T-helper 2 cell treated with Interferon-gamma antibody and Interleukin-4, amounts not matched to agents 5 μg/mL and 100 μg/mL, for 36 hours (primary cell): ENCODE measurements at regions not wholly inside any gene's neighbourhood (a gene's known extent, or its start where the extent isn't known, plus 50 kb on each side); places are given as distances from the start of the nearest gene placed in this dataset.
A peak's percentile ranks its signal among the peaks of the same experiment; 100 is the strongest.
"Not testable (repeated sequence)": the region's sequence is repeated elsewhere in the genome, so short reads cannot be mapped to it uniquely, and the experiment has no call there.

Source experiments
- DNase-seq: peaks from one replicate; pipeline ENCODE4 v3.0.0; 2021; ENCODE audit warnings: low spot score
- H3K27ac Mint-ChIP-seq: one replicate; pipeline ENCODE4 v1.8.0; 2021; ENCODE audit warnings: mild to moderate bottlenecking, mixed read lengths
- H3K27me3 Mint-ChIP-seq: one replicate; pipeline ENCODE4 v1.8.0; 2021; ENCODE audit warnings: low read depth, mixed read lengths
- H3K36me3 Mint-ChIP-seq: one replicate; pipeline ENCODE4 v1.8.0; 2021; ENCODE audit warnings: low read depth, mixed read lengths
- H3K4me1 Mint-ChIP-seq: one replicate; pipeline ENCODE4 v1.8.0; 2021; ENCODE audit warnings: low read depth, mixed read lengths
- H3K4me3 Mint-ChIP-seq: one replicate; pipeline ENCODE4 v1.8.0; 2022; ENCODE audit warnings: mild to moderate bottlenecking, moderate library complexity, mixed read lengths
- H3K9me3 Mint-ChIP-seq: one replicate; pipeline ENCODE4 v1.8.0; 2021; ENCODE audit warnings: mixed read lengths

GRCh38 chr9:91512235-91512634 is 88.6 kb upstream of the NFIL3 start:
- H3K27me3 Mint-ChIP-seq, result peaks cover 16% of the 10 kb centered on the region
- H3K27ac Mint-ChIP-seq, H3K36me3 Mint-ChIP-seq, DNase-seq, H3K9me3 Mint-ChIP-seq, H3K4me1 Mint-ChIP-seq, H3K4me3 Mint-ChIP-seq: not testable (repeated sequence)

GRCh38 chr9:91503673-91504081 is 80.0 kb upstream of the NFIL3 start:
- no peak for DNase-seq
- peaks cover 13% of the 10 kb centered on the region for H3K27me3 Mint-ChIP-seq
- H3K36me3 Mint-ChIP-seq, result no peaks in the 10 kb centered on the region

GRCh38 chr9:91502913-91503672 is 79.5 kb upstream of the NFIL3 start:
- peaks cover 12% of the 10 kb centered on the region for H3K27me3 Mint-ChIP-seq

More at GRCh38 chr9:91503673-91504081, 80.0 kb upstream of the NFIL3 start:
- H3K9me3 Mint-ChIP-seq, result no peaks in the 10 kb centered on the region
- no peak overlapping the region for H3K4me3 Mint-ChIP-seq
- H3K4me1 Mint-ChIP-seq, result peaks cover 9% of the 10 kb centered on the region
- H3K27ac Mint-ChIP-seq, result no peak overlapping the region

GRCh38 chr9:91502475-91502874 is 78.8 kb upstream of the NFIL3 start:
- H3K27me3 Mint-ChIP-seq, result peaks cover 8% of the 10 kb centered on the region
- H3K27ac Mint-ChIP-seq, result no peak overlapping the region
- no peaks in the 10 kb centered on the region for H3K36me3 Mint-ChIP-seq
- no peak overlapping the region for H3K4me3 Mint-ChIP-seq
- no peaks in the 10 kb centered on the region for H3K9me3 Mint-ChIP-seq
- peaks cover 9% of the 10 kb centered on the region for H3K4me1 Mint-ChIP-seq
- DNase-seq, result no peak

More at GRCh38 chr9:91502913-91503672, 79.5 kb upstream of the NFIL3 start:
- Mint-ChIP-seq H3K36me3 (no peaks in the 10 kb centered on the region), H3K9me3 (no peaks in the 10 kb centered on the region), H3K4me3 (no peak overlapping the region), H3K4me1 (peaks cover 9% of the 10 kb centered on the region), H3K27ac (no peak overlapping the region)
- no peak for DNase-seq

- H3K27ac Mint-ChIP-seq, result no peak overlapping the region
- H3K9me3 Mint-ChIP-seq, result no peaks in the 10 kb centered on the region
- peaks cover 8% of the 10 kb centered on the region for H3K27me3 Mint-ChIP-seq
- peak; percentile 57 for DNase-seq
- H3K4me1 Mint-ChIP-seq, result peaks cover 9% of the 10 kb centered on the region
- no peak overlapping the region for H3K4me3 Mint-ChIP-seq
- no peaks in the 10 kb centered on the region for H3K36me3 Mint-ChIP-seq
These were observed 76.9 kb upstream of the NFIL3 start for GRCh38 chr9:91500509-91501014.

DNA sequence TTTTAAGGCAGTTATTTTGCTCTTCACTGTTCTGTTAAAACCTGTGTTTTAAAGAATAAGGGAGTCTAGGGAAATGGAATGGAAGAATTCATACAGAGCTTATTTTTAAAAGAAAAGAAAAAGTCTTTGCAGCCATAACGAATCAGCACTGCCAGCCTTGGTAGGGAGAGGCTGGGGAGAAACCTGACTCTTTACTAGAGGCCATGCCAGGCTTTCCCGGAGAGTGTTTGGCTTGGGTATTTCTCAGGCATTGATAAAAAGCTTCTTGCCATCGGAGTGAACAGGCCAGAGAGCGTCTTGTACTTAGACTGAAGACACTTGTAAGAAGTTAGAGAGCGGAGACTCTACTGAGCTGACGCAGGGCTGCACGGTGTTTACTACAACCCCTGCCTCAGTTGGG is 72.7 kb upstream of the NFIL3 start:
- H3K9me3 Mint-ChIP-seq, result no peaks in the 10 kb centered on the region
- peaks cover 9% of the 10 kb centered on the region for H3K4me1 Mint-ChIP-seq
- no peak for DNase-seq
- peaks cover 23% of the 10 kb centered on the region for H3K27me3 Mint-ChIP-seq
- H3K27ac Mint-ChIP-seq, result no peak overlapping the region
- H3K4me3 Mint-ChIP-seq, result no peak overlapping the region
- H3K36me3 Mint-ChIP-seq, result no peaks in the 10 kb centered on the region

DNA sequence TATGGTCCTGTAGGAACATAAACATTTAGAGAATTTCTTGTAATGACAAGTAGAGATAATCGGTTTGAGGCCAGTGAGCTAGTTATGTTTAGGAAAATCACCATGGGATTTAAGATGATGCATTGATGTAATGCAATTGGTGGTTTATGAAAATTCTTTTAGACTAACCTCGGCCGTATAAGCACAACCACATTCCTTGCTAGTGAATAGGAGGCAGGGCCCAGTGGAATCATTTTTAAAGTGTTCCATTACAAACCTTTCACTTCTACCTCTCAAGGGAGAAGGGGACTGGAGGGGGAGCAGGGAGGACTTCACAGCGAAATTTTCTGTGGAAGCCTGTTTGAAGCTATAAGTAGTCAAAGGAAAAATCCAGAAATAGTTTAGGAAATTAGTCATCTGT is 71.8 kb upstream of the NFIL3 start:
- no peak for DNase-seq
- peaks cover 28% of the 10 kb centered on the region for H3K27me3 Mint-ChIP-seq

DNA sequence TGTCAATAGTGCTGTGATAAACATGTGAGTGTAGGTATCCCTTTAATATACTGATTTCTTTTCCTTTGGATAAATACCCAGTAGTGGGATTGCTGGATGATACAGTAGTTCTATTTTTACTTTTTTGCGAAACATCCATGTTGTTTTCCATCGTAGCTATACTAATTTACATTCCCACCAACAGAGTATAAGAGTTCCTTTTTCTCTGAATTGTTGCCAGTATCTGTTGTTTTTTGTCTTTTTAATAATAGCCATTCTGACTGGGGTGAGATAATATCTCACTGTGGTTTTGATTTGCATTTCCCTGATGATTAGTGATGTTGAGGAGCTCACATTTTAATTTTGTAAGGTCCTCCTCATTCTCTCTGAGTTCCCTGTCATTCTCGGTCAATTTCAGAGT is 71.1 kb upstream of the NFIL3 start:
- no peaks in the 10 kb centered on the region for H3K4me1 Mint-ChIP-seq
- H3K4me3 Mint-ChIP-seq, result no peak overlapping the region
- no peak overlapping the region for H3K27ac Mint-ChIP-seq
- no peaks in the 10 kb centered on the region for H3K36me3 Mint-ChIP-seq
- no peaks in the 10 kb centered on the region for H3K9me3 Mint-ChIP-seq
- peaks cover 32% of the 10 kb centered on the region for H3K27me3 Mint-ChIP-seq
- no peak for DNase-seq

More for the DNA sequence above, 71.8 kb upstream of the NFIL3 start:
- Mint-ChIP-seq H3K4me1 (peaks cover 4% of the 10 kb centered on the region), H3K4me3 (no peak overlapping the region), H3K9me3 (no peaks in the 10 kb centered on the region), H3K36me3 (no peaks in the 10 kb centered on the region), H3K27ac (no peak overlapping the region)

DNA sequence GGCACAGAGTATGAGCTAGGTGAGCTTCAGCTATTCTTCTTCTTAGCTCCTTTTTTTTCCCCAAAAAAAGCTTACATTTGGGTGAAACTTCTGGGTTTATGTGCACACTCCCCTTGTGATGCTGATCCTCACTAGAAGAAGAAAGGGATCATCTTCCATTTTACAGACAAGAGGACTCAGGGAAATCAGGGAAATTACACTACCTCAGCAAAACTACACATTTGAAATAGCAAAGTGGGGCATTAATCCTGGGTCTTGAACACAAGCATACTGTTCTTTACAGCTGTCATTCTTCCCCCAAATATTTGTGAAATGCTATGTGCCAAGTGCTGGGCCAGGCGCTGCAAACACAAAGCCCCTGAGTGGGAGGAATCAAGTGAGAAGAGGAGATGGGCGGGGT is 68.6 kb upstream of the NFIL3 start:
- Mint-ChIP-seq H3K4me3 (no peak overlapping the region), H3K4me1 (no peaks in the 10 kb centered on the region), H3K36me3 (no peaks in the 10 kb centered on the region), H3K27me3 (peaks cover 41% of the 10 kb centered on the region), H3K9me3 (no peaks in the 10 kb centered on the region), H3K27ac (no peak overlapping the region)
- DNase-seq, result no peak

DNA sequence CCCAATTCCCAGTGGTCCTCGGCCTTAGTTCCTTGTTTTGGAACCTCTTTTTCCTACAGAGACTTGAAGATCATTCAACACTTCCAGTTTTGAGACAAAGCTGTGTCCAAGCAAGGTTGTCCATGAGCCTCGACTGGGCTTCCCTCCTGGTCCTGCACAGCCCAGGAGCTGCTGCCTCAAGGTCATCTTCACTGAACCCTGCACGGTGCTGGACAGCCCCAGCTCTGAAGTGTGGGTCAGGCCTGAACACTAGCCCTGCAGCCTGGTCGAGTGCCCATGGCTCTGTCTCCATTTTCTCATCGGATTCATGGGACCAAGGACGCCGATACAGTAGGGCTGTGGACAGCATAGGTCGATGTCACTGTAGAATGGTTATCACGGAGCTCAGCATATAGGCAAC is 68.0 kb upstream of the NFIL3 start:
- H3K27me3 Mint-ChIP-seq, result peaks cover 39% of the 10 kb centered on the region
- H3K36me3 Mint-ChIP-seq, result no peaks in the 10 kb centered on the region
- DNase-seq, result no peak
- H3K4me3 Mint-ChIP-seq, result no peak overlapping the region
- no peak overlapping the region for H3K27ac Mint-ChIP-seq
- no peaks in the 10 kb centered on the region for H3K4me1 Mint-ChIP-seq
- no peaks in the 10 kb centered on the region for H3K9me3 Mint-ChIP-seq

GRCh38 chr9:91489361-91489899 is 65.8 kb upstream of the NFIL3 start:
- Mint-ChIP-seq H3K36me3 (no peaks in the 10 kb centered on the region), H3K27me3 (peaks cover 31% of the 10 kb centered on the region), H3K27ac (no peak overlapping the region), H3K9me3 (no peaks in the 10 kb centered on the region), H3K4me1 (no peaks in the 10 kb centered on the region), H3K4me3 (no peak overlapping the region)
- DNase-seq, result no peak

- no peak overlapping the region for H3K4me3 Mint-ChIP-seq
- H3K36me3 Mint-ChIP-seq, result no peaks in the 10 kb centered on the region
- H3K4me1 Mint-ChIP-seq, result no peaks in the 10 kb centered on the region
- H3K27me3 Mint-ChIP-seq, result peaks cover 30% of the 10 kb centered on the region
- no peaks in the 10 kb centered on the region for H3K9me3 Mint-ChIP-seq
- DNase-seq, result no peak
- H3K27ac Mint-ChIP-seq, result no peak overlapping the region
These were observed 64.7 kb upstream of the NFIL3 start for GRCh38 chr9:91488341-91488740.

DNA sequence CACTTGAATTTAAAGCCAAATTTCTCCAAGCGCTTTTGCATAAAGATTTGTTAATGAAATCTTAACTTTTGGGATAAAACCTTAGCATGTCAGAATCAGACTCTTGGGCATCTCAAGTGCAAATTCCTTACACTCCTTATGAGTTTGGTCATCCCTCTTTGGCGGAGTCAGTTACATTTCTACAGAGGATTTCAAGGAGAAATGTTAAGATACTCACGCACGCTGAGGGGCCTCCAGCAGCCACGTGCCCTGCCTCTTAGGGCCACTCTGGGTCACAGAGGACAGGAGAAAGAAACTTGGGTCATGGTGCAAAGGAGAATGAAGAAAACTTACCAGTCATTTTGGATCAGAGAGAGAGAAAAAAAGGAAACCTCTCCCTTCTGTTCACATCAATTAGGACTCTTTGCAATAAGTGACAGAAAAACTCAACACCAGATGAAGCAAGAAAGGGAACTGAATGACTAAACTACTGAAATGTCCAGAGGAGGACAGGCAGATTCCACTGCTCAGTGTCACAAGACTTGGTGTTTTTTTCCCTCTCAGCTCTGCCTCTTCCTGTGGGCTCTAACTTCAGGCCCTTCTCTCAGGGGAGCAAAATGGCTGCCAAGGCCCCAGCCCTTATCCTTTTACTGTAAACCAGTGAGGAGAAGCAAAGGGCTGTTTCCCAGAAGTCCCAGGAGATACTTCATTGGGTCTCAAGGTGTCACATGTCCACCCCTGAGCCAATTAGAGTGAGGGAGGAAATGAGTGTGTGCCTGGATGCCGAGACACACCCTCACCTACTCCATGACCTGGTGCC is 63.3 kb upstream of the NFIL3 start:
- Mint-ChIP-seq H3K4me1 (no peaks in the 10 kb centered on the region), H3K9me3 (no peaks in the 10 kb centered on the region), H3K27ac (no peak overlapping the region), H3K4me3 (no peak overlapping the region), H3K36me3 (no peaks in the 10 kb centered on the region), H3K27me3 (peaks cover 30% of the 10 kb centered on the region)
- no peak for DNase-seq

DNA sequence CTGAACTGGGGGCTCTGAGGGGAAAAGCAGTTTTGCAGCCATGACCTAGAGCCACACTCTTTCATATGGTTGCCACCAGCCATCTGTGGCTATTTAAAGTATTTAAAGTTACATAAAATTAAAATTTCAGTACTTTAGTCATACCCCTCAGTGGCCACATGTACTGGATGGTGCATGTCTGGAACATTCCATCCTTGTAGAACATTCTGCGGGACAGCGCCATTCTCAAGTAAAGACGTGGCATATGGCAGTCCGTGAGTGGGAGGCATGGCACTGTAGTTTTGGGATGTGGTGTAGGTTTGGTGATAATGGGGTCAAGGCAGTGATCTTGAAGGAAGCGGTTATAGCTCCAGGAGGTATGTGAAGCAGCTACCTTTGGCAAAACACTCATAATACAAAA is 61.4 kb upstream of the NFIL3 start:
- Mint-ChIP-seq H3K4me3 (no peak overlapping the region), H3K27ac (no peak overlapping the region), H3K27me3 (peaks cover 30% of the 10 kb centered on the region), H3K36me3 (no peaks in the 10 kb centered on the region), H3K4me1 (no peaks in the 10 kb centered on the region), H3K9me3 (no peaks in the 10 kb centered on the region)
- no peak for DNase-seq
